A673 (cell line): ENCODE measurements at regions not wholly inside any gene's neighbourhood (a gene's known extent, or its start where the extent isn't known, plus 50 kb on each side); places are given as distances from the start of the nearest gene placed in this dataset.

ENCODE experiments used
- BruUV-seq: library from RNA; stranded (reverse); fragments of 400-500 nt; replicated peaks from 2 replicates; lab custom pipeline; 2021; lab: Mats Ljungman, UMichigan
- CTCF ChIA-PET: fragments of 300-600 bp; sonication (Branson Sonifier 250); formaldehyde crosslinking; loops from one replicate; lab custom pipeline; 2022; ENCODE audit warnings: antibody characterized with exemption; lab: Charles Lee
- POLR2A ChIA-PET: fragments of 300-600 bp; sonication (Branson Sonifier 250); formaldehyde crosslinking; loops from one replicate; lab custom pipeline; 2022; ENCODE audit warnings: antibody characterized with exemption; ENCODE audit not compliant: low non-redundant PET; lab: Charles Lee
- DNase-seq: peaks from one replicate; pipeline ENCODE4 v3.0.0-alpha.2; 2015; ENCODE audit warnings: low spot score
- H3K27ac ChIP-seq: fragments of 200-600 bp; sonication (generic); 2 replicates; pipeline ENCODE4 v1.5.1; 2016; ENCODE audit warnings: mixed run types, low read depth, mild to moderate bottlenecking, mixed read lengths, antibody characterized with exemption, low read length; ENCODE audit not compliant: poor library complexity, severe bottlenecking
- H3K27me3 ChIP-seq: fragments of 200-600 bp; sonication (generic); replicated peaks from 2 replicates; pipeline ENCODE4 v1.6.1; 2017; ENCODE audit warnings: mixed run types, low read depth, mild to moderate bottlenecking, mixed read lengths, antibody characterized with exemption, low read length; ENCODE audit not compliant: insufficient read depth, poor library complexity
- H3K36me3 ChIP-seq: fragments of 200-600 bp; sonication (generic); 2 replicates; pipeline ENCODE4 v1.6.1; 2016; ENCODE audit warnings: mixed run types, mild to moderate bottlenecking, mixed read lengths, antibody characterized with exemption, low read length; ENCODE audit not compliant: insufficient read depth, poor library complexity, severe bottlenecking
- H3K4me1 ChIP-seq: fragments of 200-600 bp; sonication (generic); 2 replicates; pipeline ENCODE4 v1.6.1; 2017; ENCODE audit warnings: mixed run types, mild to moderate bottlenecking, mixed read lengths, antibody characterized with exemption, low read length; ENCODE audit not compliant: insufficient read depth, poor library complexity, severe bottlenecking
- H3K4me3 ChIP-seq: fragments of 200-600 bp; sonication (generic); 2 replicates; pipeline ENCODE4 v1.5.1; 2016; ENCODE audit warnings: low read depth, mixed run types, mild to moderate bottlenecking, mixed read lengths, low read length; ENCODE audit not compliant: poor library complexity, severe bottlenecking
- H3K9me3 ChIP-seq: fragments of 200-600 bp; sonication (generic); 2 replicates; pipeline ENCODE4 v1.6.1; 2016; ENCODE audit warnings: mixed run types, low read depth, mild to moderate bottlenecking, mixed read lengths, antibody characterized with exemption, low read length; ENCODE audit not compliant: poor library complexity, severe bottlenecking
- CTCF ChIP-seq: fragments of 300-800, 200-600 bp; sonication (generic); conservative IDR thresholded peaks from 2 replicates; pipeline ENCODE4 v1.5.1; 2017; ENCODE audit warnings: low read depth, mild to moderate bottlenecking, antibody characterized with exemption, low read length, moderate library complexity, mixed read lengths
- EZH2 ChIP-seq: fragments of 200-600 bp; sonication (generic); IDR thresholded peaks from 2 replicates; pipeline ENCODE4 v1.6.1; 2017; ENCODE audit warnings: borderline replicate concordance, low read depth, mild to moderate bottlenecking, mixed read lengths, antibody characterized with exemption, low read length; ENCODE audit not compliant: poor library complexity, severe bottlenecking
- intact Hi-C: fragments of 100-400 bp; cut with micrococcal nuclease; formaldehyde crosslinking; loops from one replicate; pipeline ENCODE4 v1.10.0; 2022; ENCODE audit not compliant: unreplicated experiment

DNA sequence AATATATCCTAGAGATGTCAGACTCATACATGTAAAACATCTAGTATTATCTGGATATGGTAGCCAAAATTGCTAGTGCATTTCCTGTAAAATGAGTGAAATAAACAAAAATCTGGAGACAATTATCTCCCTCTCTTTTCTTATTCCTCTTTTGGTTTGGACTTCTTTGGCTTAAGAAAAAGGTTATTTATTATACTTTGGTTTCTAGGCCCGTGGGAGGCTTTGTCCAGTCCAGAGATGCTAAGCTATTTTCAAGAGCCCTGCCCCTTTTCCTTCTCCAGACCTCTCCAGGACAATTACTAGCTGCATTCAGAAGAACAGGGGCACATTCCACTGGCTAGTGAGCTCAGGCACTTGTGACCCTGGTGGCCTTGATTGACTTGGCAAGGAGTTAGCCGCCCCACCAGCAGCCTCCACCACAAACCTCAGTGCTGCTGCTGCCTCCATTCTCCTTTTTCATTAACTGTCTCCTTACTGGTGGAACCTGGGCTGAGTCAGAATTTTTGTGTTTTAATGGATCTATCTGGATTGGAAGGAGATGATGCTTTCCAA, 747.3 kb upstream of the TENM4 start:
- H3K27me3 ChIP-seq, result no peaks in the 10 kb centered on the region
- H3K4me3 ChIP-seq, result no peak overlapping the region
- TF ChIP-seq CTCF, result no peak
- no peak for TF ChIP-seq EZH2
- no peaks in the 10 kb centered on the region for H3K4me1 ChIP-seq
- CTCF ChIA-PET, result no interaction called here
- no peak overlapping the region for H3K27ac ChIP-seq
- no peaks in the 10 kb centered on the region for H3K9me3 ChIP-seq
- no peak for DNase-seq
- intact Hi-C loops, result no loop called here
- H3K36me3 ChIP-seq, result no peaks in the 10 kb centered on the region
- POLR2A ChIA-PET, result no interaction called here
- BruUV-seq, result no TSS peak

- Histone ChIP-seq H3K4me1 (no peaks in the 10 kb centered on the region), H3K9me3 (no peaks in the 10 kb centered on the region), H3K27me3 (no peaks in the 10 kb centered on the region), H3K4me3 (no peak overlapping the region), H3K27ac (no peak overlapping the region), H3K36me3 (no peaks in the 10 kb centered on the region)
- TF ChIP-seq CTCF (no peak), EZH2 (no peak)
- ChIA-PET CTCF (no interaction called here), POLR2A (no interaction called here)
- intact Hi-C loops, result no loop called here
- DNase-seq, result no peak
- BruUV-seq, result no TSS peak
Measured at GRCh38 chr11:80186692-80187091, 745.9 kb upstream of the TENM4 start.

- H3K27me3 ChIP-seq, result no peaks in the 10 kb centered on the region
- no peaks in the 10 kb centered on the region for H3K9me3 ChIP-seq
- no peak for TF ChIP-seq CTCF
- TF ChIP-seq EZH2, result no peak
- no peak overlapping the region for H3K27ac ChIP-seq
- intact Hi-C loops, result no loop called here
- H3K4me1 ChIP-seq, result no peaks in the 10 kb centered on the region
- POLR2A ChIA-PET, result no interaction called here
- CTCF ChIA-PET, result no interaction called here
- H3K4me3 ChIP-seq, result no peak overlapping the region
- no peak for DNase-seq
- H3K36me3 ChIP-seq, result no peaks in the 10 kb centered on the region
- BruUV-seq, result no TSS peak
Measured at GRCh38 chr11:80182901-80183300, 742.1 kb upstream of the TENM4 start.
